Keratinocyte (primary cell): ENCODE measurements at regions not wholly inside any gene's neighbourhood (a gene's known extent, or its start where the extent isn't known, plus 50 kb on each side); places are given as distances from the start of the nearest gene placed in this dataset.

Experiments used
- DNase-seq: peaks from one replicate; pipeline ENCODE4 v3.0.0-alpha.2; 2011; ENCODE audit warnings: low read depth, missing footprints, low spot score
- FAIRE-seq: peaks from 2 replicates; lab custom pipeline; 2011; peaks lifted over from hg19 to GRCh38; lab: Jason Lieb, UNC
- H2AFZ ChIP-seq: 2 replicates; pipeline ENCODE4 v1.6.0; 2012; ENCODE audit warnings: low read length, control low read depth, inconsistent platforms; ENCODE audit not compliant: control insufficient read depth
- H3K27ac ChIP-seq: 2 replicates; pipeline ENCODE4 v1.5.1; 2011; ENCODE audit warnings: low read length; ENCODE audit not compliant: control insufficient read depth, insufficient read depth
- H3K27me3 ChIP-seq: 3 replicates; pipeline ENCODE4 v1.6.0; 2011; ENCODE audit warnings: low read length; ENCODE audit not compliant: control insufficient read depth, insufficient read depth; ENCODE audit errors: extremely low read depth
- H3K36me3 ChIP-seq, 2 experiments: 2 replicates in 1 of 2; 3 replicates in 1 of 2; pipeline ENCODE4 v1.5.1; 2011; ENCODE audit warnings: low read length in 2 of 2, mild to moderate bottlenecking in 1 of 2; ENCODE audit not compliant: control insufficient read depth in 2 of 2, insufficient read depth in 2 of 2; ENCODE audit errors: extremely low read depth in 1 of 2
- H3K4me1 ChIP-seq: 3 replicates; pipeline ENCODE4 v1.5.1; 2011; ENCODE audit warnings: low read length; ENCODE audit not compliant: control insufficient read depth, insufficient read depth; ENCODE audit errors: extremely low read depth
- H3K4me2 ChIP-seq: 3 replicates; pipeline ENCODE4 v1.6.0; 2011; ENCODE audit warnings: low read depth, low read length; ENCODE audit not compliant: control insufficient read depth, insufficient read depth; ENCODE audit errors: extremely low read depth
- H3K4me3 ChIP-seq, 3 experiments: fragments of 200-600 bp in 1 of 3; sonication (generic) in 1 of 3; 2 replicates in 2 of 3; 3 replicates in 1 of 3; pipeline ENCODE4 v1.5.1; 2011 to 2016; ENCODE audit warnings: low read length in 3 of 3, mild to moderate bottlenecking in 3 of 3, control low read depth in 2 of 3, inconsistent platforms in 1 of 3, low read depth in 1 of 3, mixed read lengths in 1 of 3, mixed run types in 1 of 3, moderate library complexity in 1 of 3; ENCODE audit not compliant: control insufficient read depth in 2 of 3, insufficient read depth in 2 of 3; ENCODE audit errors: extremely low read depth in 1 of 3
- H3K79me2 ChIP-seq: 2 replicates; pipeline ENCODE4 v1.6.0; 2012; ENCODE audit warnings: low read length; ENCODE audit not compliant: control insufficient read depth, insufficient read depth
- H3K9ac ChIP-seq: 3 replicates; pipeline ENCODE4 v1.6.0; 2011; ENCODE audit warnings: low read length; ENCODE audit not compliant: control insufficient read depth, insufficient read depth; ENCODE audit errors: extremely low read depth
- H3K9me1 ChIP-seq: 3 replicates; pipeline ENCODE4 v1.6.0; 2011; ENCODE audit warnings: low read length; ENCODE audit not compliant: control insufficient read depth, insufficient read depth; ENCODE audit errors: extremely low read depth
- H3K9me3 ChIP-seq: 2 replicates; pipeline ENCODE4 v1.5.1; 2012; ENCODE audit warnings: low read depth, low read length; ENCODE audit not compliant: control insufficient read depth
- H4K20me1 ChIP-seq: 3 replicates; pipeline ENCODE4 v1.6.0; 2011; ENCODE audit warnings: low read length; ENCODE audit not compliant: control insufficient read depth, insufficient read depth; ENCODE audit errors: extremely low read depth
- EZH2 ChIP-seq: IDR thresholded peaks from one replicate; pipeline ENCODE4 v1.6.1; 2012; ENCODE audit warnings: inconsistent platforms, mild to moderate bottlenecking, low read length, moderate library complexity
- dilution Hi-C: fragments of 300-500 bp; cut with MboI; formaldehyde crosslinking; loops from one replicate; pipeline ENCODE4 v1.7.0; 2020; ENCODE audit warnings: low sequenced_read_pairs; ENCODE audit not compliant: extremely low pct_ligation_motif_present
- TF ChIP-seq, protein P1 (sequence below), 3 experiments: IDR thresholded peaks in 1 of 3; conservative IDR thresholded peaks in 1 of 3; optimal IDR thresholded peaks in 1 of 3; 2 replicates in 2 of 3; 3 replicates in 1 of 3; pipeline versions ENCODE3 to v1.5.1; 2011; ENCODE audit warnings: low read length in 3 of 3, mild to moderate bottlenecking in 3 of 3, moderate library complexity in 2 of 3, control low read depth in 1 of 3, inconsistent platforms in 1 of 3; ENCODE audit not compliant: insufficient read depth in 2 of 3; ENCODE audit errors: extremely low read depth in 1 of 3

DNA sequence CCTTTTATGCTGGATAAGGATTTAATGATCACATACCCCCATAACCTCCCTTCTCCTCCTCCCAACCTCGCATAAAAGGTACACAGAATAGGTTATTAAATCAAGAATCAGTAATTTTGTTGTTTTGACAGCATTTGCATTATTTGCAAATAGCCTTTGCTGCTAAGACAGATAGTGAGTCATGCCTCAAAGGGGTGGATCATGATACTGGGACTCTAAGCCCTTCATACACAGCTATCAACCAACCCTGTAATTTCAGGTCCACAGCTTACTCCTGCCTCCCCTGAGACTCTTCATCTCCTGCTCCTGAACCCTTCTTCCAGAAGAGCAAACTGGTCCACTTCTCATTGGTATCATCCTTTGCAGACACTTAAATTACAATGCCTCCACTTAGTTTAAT lies 73.8 kb upstream of the KLHL29 start:
- Histone ChIP-seq H3K9me3 (no peaks in the 10 kb centered on the region), H4K20me1 (no peaks in the 10 kb centered on the region), H3K9ac (no peak overlapping the region), H3K4me1 (no peaks in the 10 kb centered on the region), H3K9me1 (no peaks in the 10 kb centered on the region), H3K36me3 (no peaks in the 10 kb centered on the region), H2AFZ (no peak overlapping the region), H3K79me2 (no peaks in the 10 kb centered on the region), H3K4me2 (no peak overlapping the region), H3K27ac (no peak overlapping the region), H3K4me3 (no peak overlapping the region), H3K27me3 (peaks cover 4% of the 10 kb centered on the region)
- TF ChIP-seq EZH2 = no peak
- TF ChIP-seq, protein P1, sequence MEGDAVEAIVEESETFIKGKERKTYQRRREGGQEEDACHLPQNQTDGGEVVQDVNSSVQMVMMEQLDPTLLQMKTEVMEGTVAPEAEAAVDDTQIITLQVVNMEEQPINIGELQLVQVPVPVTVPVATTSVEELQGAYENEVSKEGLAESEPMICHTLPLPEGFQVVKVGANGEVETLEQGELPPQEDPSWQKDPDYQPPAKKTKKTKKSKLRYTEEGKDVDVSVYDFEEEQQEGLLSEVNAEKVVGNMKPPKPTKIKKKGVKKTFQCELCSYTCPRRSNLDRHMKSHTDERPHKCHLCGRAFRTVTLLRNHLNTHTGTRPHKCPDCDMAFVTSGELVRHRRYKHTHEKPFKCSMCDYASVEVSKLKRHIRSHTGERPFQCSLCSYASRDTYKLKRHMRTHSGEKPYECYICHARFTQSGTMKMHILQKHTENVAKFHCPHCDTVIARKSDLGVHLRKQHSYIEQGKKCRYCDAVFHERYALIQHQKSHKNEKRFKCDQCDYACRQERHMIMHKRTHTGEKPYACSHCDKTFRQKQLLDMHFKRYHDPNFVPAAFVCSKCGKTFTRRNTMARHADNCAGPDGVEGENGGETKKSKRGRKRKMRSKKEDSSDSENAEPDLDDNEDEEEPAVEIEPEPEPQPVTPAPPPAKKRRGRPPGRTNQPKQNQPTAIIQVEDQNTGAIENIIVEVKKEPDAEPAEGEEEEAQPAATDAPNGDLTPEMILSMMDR (optimal IDR thresholded peaks at IDR 0.05 in 1 of 3, IDR thresholded peaks at IDR 0.05 in 1 of 3, conservative IDR thresholded peaks at IDR 0.05 in 1 of 3; ENCODE audit: extremely low read depth in 1 of 3, insufficient read depth in 2 of 3, low read length in 3 of 3) = no peak
- FAIRE-seq (no peak), DNase-seq (no peak)
- dilution Hi-C loops = no loop called here

DNA sequence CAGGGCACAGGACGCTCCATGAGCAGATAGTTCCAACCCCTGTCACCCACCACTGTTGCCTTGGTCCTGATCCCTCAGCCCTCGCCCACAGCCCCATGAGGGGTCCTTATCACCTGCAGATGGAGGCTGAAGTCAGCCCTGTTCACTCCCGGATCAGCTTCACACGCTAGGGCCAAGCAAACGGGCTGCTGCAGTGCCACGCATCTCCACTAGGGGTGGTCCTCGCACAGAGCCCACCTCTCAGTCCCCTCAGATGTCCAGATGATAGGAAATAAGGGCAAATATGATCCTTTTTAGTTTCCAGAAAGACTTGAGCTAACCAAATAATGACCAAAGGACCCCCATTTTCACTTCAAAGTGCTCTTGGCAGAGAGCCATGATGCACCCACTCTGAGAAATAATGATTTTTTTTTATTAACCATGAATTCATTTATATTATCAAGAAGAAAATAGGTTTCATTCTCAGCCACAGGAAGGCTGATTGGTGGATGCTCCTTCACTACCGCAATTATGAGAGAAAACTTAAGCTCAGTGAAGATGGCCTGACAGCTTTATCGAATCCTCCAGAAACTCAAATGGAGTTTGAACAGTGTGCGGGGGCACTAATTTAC lies 71.9 kb upstream of the KLHL29 start:
- H3K9me1 ChIP-seq = no peaks in the 10 kb centered on the region
- FAIRE-seq (no peak), DNase-seq (no peak)
- no peak overlapping the region for H3K27ac ChIP-seq
- H3K79me2 ChIP-seq = no peaks in the 10 kb centered on the region
- H4K20me1 ChIP-seq = no peaks in the 10 kb centered on the region
- dilution Hi-C loops = no loop called here
- H2AFZ ChIP-seq = no peak overlapping the region
- no peaks in the 10 kb centered on the region for H3K4me1 ChIP-seq
- TF ChIP-seq, protein P1 (optimal IDR thresholded peaks at IDR 0.05 in 1 of 3, IDR thresholded peaks at IDR 0.05 in 1 of 3, conservative IDR thresholded peaks at IDR 0.05 in 1 of 3; ENCODE audit: extremely low read depth in 1 of 3, insufficient read depth in 2 of 3, low read length in 3 of 3) = peak; percentile 48 to 63 (median 56)
- no peak for TF ChIP-seq EZH2
- no peak overlapping the region for H3K4me3 ChIP-seq
- peaks cover 4% of the 10 kb centered on the region for H3K27me3 ChIP-seq
- H3K36me3 ChIP-seq = no peaks in the 10 kb centered on the region
- H3K9ac ChIP-seq = no peak overlapping the region
- H3K9me3 ChIP-seq = no peaks in the 10 kb centered on the region
- H3K4me2 ChIP-seq = no peak overlapping the region
